HepG2 (cell line): ENCODE measurements at regions not wholly inside any gene's neighbourhood (a gene's known extent, or its start where the extent isn't known, plus 50 kb on each side); places are given as distances from the start of the nearest gene placed in this dataset.
A peak's percentile ranks its signal among the peaks of the same experiment; 100 is the strongest.

Experiments used
- CAMTA2 ChIP-seq: sonication (generic); formaldehyde crosslinking; IDR thresholded peaks from 2 replicates; pipeline ENCODE4 v1.4.0; 2020; ENCODE audit warnings: mild to moderate bottlenecking, missing genetic modification reagents, borderline replicate concordance
- CCAR2 ChIP-seq: fragments of 200-400 bp; formaldehyde crosslinking; optimal IDR thresholded peaks from 2 replicates; pipeline ENCODE3; 2018; ENCODE audit warnings: low read depth, mild to moderate bottlenecking, low read length, moderate library complexity
- DMAP1 ChIP-seq: IDR thresholded peaks from 2 replicates; pipeline ENCODE4 v1.6.1; 2016
- FOXA3 ChIP-seq: IDR thresholded peaks from 2 replicates; pipeline ENCODE4 v1.6.1; 2016; ENCODE audit warnings: missing genetic modification reagents, missing compliant biosample characterization
- GFI1 ChIP-seq: sonication (generic); formaldehyde crosslinking; IDR thresholded peaks from 2 replicates; pipeline ENCODE4 v1.5.0; 2020; ENCODE audit warnings: missing genetic modification reagents, mild to moderate bottlenecking, borderline replicate concordance
- HDAC1 ChIP-seq: sonication (generic); formaldehyde crosslinking; IDR thresholded peaks from 2 replicates; pipeline ENCODE4 v1.5.1; 2020; ENCODE audit warnings: mild to moderate bottlenecking, missing genetic modification reagents
- KAT7 ChIP-seq: IDR thresholded peaks from 2 replicates; pipeline ENCODE4 v1.6.1; 2018; ENCODE audit warnings: borderline replicate concordance, missing compliant biosample characterization
- PPARG ChIP-seq: conservative IDR thresholded peaks from 2 replicates; pipeline ENCODE4 v1.6.1; 2016; ENCODE audit warnings: missing biosample characterization, missing genetic modification reagents
- REPIN1 ChIP-seq: sonication (generic); formaldehyde crosslinking; IDR thresholded peaks from 2 replicates; pipeline ENCODE4 v1.8.0; 2022; ENCODE audit warnings: missing genetic modification reagents, low read depth, mild to moderate bottlenecking, borderline replicate concordance
- THAP11 ChIP-seq: IDR thresholded peaks from 2 replicates; pipeline ENCODE4 v1.6.1; 2016; ENCODE audit warnings: missing biosample characterization, missing genetic modification reagents
- ZKSCAN8 ChIP-seq: IDR thresholded peaks from 2 replicates; pipeline ENCODE4 v1.6.1; 2016; ENCODE audit warnings: borderline replicate concordance, missing genetic modification reagents, missing compliant biosample characterization
- ZNF235 ChIP-seq: sonication (generic); formaldehyde crosslinking; IDR thresholded peaks from 2 replicates; pipeline ENCODE4 v1.8.1; 2023; ENCODE audit warnings: mild to moderate bottlenecking, missing genetic modification reagents, borderline replicate concordance
- ZNF350 ChIP-seq: sonication (generic); formaldehyde crosslinking; IDR thresholded peaks from 2 replicates; pipeline ENCODE4 v1.4.0; 2020; ENCODE audit warnings: mild to moderate bottlenecking, low read depth, missing genetic modification reagents, borderline replicate concordance
- ZNF777 ChIP-seq: sonication (generic); formaldehyde crosslinking; IDR thresholded peaks from 2 replicates; pipeline ENCODE4 v1.4.0; 2020; ENCODE audit warnings: missing genetic modification reagents
- ZSCAN25 ChIP-seq: sonication (generic); formaldehyde crosslinking; IDR thresholded peaks from 2 replicates; pipeline ENCODE4 v1.8.0; 2022; ENCODE audit warnings: mild to moderate bottlenecking, missing genetic modification reagents
- TF ChIP-seq, protein P1 (sequence below): IDR thresholded peaks from 2 replicates; pipeline ENCODE4 v1.6.1; 2016; ENCODE audit warnings: mild to moderate bottlenecking, missing biosample characterization, missing genetic modification reagents
- TF ChIP-seq, protein P2 (sequence below): sonication (generic); formaldehyde crosslinking; IDR thresholded peaks from 2 replicates; pipeline ENCODE4 v1.5.1; 2020; ENCODE audit warnings: mild to moderate bottlenecking, missing genetic modification reagents, moderate library complexity
- TF ChIP-seq, protein P3 (sequence below): sonication (generic); formaldehyde crosslinking; IDR thresholded peaks from 2 replicates; pipeline ENCODE4 v1.9.0; 2021; ENCODE audit warnings: missing genetic modification reagents, borderline replicate concordance
- TF ChIP-seq, protein P4 (sequence below): sonication (generic); formaldehyde crosslinking; IDR thresholded peaks from 2 replicates; pipeline ENCODE4 v1.4.0; 2020; ENCODE audit warnings: missing genetic modification reagents
- TF ChIP-seq, protein P5 (sequence below): sonication (generic); formaldehyde crosslinking; IDR thresholded peaks from 2 replicates; pipeline ENCODE4 v1.5.0; 2020; ENCODE audit warnings: missing genetic modification reagents

DNA sequence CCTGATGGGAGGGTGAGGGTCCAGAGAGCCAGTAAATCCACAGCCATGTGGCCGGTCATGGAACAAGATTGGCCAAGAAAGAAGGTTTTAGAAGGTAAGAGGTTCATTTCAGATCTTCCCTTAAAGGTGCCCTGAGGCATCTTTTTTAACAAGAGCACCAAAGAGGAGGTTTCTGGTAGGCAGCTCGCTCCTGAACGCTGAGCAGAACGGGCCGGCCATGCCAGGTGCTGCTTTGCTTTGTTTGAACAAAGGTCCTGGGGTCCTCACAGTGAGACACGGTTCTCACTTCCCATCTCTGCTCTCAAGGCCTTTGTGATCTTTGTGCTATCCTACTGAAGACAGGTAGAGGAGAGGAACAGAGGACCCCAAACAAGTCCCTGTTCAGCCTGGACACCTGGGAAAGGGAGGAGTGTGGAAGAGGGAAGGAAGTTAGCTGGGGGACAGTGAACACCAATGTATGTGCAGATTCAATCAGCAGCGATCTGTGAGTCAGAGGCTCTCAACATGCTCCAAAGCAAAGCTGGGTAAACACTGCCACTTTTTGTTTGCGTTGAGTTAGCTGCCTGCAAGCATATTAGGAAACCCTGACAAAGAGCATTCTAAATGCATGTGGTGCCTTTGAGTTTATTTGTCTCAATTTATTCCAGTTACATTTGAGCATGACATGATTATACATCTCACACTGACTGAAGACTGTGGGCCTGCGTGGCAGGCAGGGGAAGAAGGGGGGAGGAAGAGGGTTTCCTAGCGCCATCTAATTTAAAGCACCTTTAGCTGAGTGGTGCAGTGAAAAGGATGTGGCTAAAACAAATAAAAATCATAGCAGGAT is 102.4 kb downstream of the ASB1 start (continued):
- TF ChIP-seq FOXA3 (CRISPR knock-in tag), result peak; percentile 91
- 0 out of 2 replicates have a peak, but pooled peaks have one; percentile 35 for TF ChIP-seq KAT7 (CRISPR knock-in tag)
- 0 out of 2 replicates have a peak, but pooled peaks have one; percentile 25 for TF ChIP-seq DMAP1 (CRISPR knock-in tag)
- TF ChIP-seq ZNF350 (CRISPR knock-in tag), result peak; percentile 72; the same call in 1 of the 2 replicates
- TF ChIP-seq ZNF235 (CRISPR knock-in tag), result no peak
- TF ChIP-seq, protein P1, sequence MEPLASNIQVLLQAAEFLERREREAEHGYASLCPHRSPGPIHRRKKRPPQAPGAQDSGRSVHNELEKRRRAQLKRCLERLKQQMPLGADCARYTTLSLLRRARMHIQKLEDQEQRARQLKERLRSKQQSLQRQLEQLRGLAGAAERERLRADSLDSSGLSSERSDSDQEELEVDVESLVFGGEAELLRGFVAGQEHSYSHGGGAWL (CRISPR knock-in tag), result no peak
- TF ChIP-seq ZSCAN25 (CRISPR knock-in tag), result peak; percentile 42; the same call in 1 of the 2 replicates
- TF ChIP-seq, protein P2, sequence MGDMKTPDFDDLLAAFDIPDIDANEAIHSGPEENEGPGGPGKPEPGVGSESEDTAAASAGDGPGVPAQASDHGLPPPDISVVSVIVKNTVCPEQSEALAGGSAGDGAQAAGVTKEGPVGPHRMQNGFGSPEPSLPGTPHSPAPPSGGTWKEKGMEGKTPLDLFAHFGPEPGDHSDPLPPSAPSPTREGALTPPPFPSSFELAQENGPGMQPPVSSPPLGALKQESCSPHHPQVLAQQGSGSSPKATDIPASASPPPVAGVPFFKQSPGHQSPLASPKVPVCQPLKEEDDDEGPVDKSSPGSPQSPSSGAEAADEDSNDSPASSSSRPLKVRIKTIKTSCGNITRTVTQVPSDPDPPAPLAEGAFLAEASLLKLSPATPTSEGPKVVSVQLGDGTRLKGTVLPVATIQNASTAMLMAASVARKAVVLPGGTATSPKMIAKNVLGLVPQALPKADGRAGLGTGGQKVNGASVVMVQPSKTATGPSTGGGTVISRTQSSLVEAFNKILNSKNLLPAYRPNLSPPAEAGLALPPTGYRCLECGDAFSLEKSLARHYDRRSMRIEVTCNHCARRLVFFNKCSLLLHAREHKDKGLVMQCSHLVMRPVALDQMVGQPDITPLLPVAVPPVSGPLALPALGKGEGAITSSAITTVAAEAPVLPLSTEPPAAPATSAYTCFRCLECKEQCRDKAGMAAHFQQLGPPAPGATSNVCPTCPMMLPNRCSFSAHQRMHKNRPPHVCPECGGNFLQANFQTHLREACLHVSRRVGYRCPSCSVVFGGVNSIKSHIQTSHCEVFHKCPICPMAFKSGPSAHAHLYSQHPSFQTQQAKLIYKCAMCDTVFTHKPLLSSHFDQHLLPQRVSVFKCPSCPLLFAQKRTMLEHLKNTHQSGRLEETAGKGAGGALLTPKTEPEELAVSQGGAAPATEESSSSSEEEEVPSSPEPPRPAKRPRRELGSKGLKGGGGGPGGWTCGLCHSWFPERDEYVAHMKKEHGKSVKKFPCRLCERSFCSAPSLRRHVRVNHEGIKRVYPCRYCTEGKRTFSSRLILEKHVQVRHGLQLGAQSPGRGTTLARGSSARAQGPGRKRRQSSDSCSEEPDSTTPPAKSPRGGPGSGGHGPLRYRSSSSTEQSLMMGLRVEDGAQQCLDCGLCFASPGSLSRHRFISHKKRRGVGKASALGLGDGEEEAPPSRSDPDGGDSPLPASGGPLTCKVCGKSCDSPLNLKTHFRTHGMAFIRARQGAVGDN (CRISPR knock-in tag), result no peak
- TF ChIP-seq, protein P3, sequence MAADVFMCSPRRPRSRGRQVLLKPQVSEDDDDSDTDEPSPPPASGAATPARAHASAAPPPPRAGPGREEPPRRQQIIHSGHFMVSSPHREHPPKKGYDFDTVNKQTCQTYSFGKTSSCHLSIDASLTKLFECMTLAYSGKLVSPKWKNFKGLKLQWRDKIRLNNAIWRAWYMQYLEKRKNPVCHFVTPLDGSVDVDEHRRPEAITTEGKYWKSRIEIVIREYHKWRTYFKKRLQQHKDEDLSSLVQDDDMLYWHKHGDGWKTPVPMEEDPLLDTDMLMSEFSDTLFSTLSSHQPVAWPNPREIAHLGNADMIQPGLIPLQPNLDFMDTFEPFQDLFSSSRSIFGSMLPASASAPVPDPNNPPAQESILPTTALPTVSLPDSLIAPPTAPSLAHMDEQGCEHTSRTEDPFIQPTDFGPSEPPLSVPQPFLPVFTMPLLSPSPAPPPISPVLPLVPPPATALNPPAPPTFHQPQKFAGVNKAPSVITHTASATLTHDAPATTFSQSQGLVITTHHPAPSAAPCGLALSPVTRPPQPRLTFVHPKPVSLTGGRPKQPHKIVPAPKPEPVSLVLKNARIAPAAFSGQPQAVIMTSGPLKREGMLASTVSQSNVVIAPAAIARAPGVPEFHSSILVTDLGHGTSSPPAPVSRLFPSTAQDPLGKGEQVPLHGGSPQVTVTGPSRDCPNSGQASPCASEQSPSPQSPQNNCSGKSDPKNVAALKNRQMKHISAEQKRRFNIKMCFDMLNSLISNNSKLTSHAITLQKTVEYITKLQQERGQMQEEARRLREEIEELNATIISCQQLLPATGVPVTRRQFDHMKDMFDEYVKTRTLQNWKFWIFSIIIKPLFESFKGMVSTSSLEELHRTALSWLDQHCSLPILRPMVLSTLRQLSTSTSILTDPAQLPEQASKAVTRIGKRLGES (CRISPR knock-in tag), result no peak
- no peak for TF ChIP-seq CCAR2
- TF ChIP-seq, protein P4, sequence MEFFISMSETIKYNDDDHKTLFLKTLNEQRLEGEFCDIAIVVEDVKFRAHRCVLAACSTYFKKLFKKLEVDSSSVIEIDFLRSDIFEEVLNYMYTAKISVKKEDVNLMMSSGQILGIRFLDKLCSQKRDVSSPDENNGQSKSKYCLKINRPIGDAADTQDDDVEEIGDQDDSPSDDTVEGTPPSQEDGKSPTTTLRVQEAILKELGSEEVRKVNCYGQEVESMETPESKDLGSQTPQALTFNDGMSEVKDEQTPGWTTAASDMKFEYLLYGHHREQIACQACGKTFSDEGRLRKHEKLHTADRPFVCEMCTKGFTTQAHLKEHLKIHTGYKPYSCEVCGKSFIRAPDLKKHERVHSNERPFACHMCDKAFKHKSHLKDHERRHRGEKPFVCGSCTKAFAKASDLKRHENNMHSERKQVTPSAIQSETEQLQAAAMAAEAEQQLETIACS (CRISPR knock-in tag), result no peak
- TF ChIP-seq, protein P5, sequence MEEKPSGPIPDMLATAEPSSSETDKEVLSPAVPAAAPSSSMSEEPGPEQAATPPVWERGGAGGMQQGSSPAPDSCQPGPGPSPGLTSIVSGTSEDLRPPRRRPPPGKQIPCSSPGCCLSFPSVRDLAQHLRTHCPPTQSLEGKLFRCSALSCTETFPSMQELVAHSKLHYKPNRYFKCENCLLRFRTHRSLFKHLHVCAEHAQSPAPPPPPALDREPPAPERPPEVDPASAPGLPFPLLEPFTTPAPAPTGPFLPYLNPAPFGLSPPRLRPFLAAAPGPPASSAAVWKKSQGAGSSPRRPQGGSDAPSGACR (CRISPR knock-in tag), result no peak
- TF ChIP-seq CAMTA2 (CRISPR knock-in tag), result no peak
- no peak for TF ChIP-seq REPIN1 (CRISPR knock-in tag)
- TF ChIP-seq THAP11 (CRISPR knock-in tag), result peak; percentile 44; the same call in 1 of the 2 replicates
- no peak for TF ChIP-seq ZNF777 (CRISPR knock-in tag)
- peak; percentile 80 for TF ChIP-seq GFI1 (CRISPR knock-in tag)
- no peak for TF ChIP-seq HDAC1 (CRISPR knock-in tag)
- 0 out of 2 replicates have a peak, but pooled peaks have one; percentile 49 for TF ChIP-seq ZKSCAN8 (CRISPR knock-in tag)
- TF ChIP-seq PPARG (CRISPR knock-in tag), result no peak; the same call in 1 of the 2 replicates
